Hematopoietic multipotent progenitor cell (in vitro differentiated cells): ENCODE measurements at regions not wholly inside any gene's neighbourhood (a gene's known extent, or its start where the extent isn't known, plus 50 kb on each side); places are given as distances from the start of the nearest gene placed in this dataset.

Experiments
- DNase-seq, 3 donors: peaks; one replicate each; pipeline ENCODE4 v3.0.0-alpha.2; 2011 to 2015; ENCODE audit warnings: low read depth in 2 of 3, low spot score in 2 of 3

DNA sequence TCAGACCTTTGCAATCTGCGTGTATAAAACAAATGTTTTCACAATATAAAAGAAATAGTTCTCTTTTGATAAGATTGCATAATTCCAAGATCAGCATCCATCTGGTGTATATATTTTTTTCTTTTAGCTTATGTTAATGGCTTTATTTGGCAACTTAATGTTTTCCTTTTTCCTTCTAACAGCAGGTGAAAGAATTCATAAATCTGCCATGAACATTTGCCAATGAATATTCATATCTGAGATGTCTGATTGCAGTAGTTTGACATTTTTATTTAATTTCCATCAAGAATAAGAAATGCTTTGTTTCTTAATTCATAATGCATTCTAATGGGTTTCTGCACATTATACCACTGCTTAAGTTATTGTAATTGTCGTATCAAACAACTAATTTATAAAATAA lies 184.4 kb upstream of the ROBO2 start:
- no peak for DNase-seq

GRCh38 chr3:76859596-76859995 lies 180.3 kb upstream of the ROBO2 start:
- DNase-seq = no peak

- DNase-seq = no peak
These were observed 175.5 kb upstream of the ROBO2 start for GRCh38 chr3:76864355-76864754.

DNA sequence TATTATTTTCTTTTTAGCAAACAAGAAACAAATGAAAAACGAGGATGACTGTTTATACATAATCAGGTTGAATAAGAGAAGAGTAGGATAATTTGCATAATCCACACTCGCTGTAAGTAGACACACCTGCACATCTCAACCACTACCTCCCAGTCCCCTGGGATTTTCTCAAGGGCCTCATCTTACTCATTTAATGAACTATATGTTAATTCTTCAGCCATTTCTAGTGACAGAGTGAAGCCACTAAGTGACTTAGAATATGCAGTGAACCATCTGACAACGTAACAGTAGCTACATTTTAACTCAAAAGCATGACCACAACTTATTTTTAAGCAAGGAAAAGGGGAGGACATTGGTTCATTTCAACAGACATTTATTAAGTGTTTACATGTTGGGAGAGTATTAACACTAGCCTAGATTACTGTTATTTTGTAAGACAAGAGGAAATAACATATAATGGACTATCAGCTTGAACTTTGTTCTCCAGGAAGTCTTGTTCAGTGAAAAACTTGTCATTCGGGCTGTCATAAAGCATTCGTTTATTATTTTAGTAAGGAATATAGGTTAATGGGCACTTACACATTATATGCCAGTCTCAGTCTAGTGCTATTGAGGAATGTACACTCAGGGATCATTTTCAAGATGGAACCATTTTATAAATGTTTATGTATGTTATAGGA lies 173.0 kb upstream of the ROBO2 start:
- no peak for DNase-seq

DNA sequence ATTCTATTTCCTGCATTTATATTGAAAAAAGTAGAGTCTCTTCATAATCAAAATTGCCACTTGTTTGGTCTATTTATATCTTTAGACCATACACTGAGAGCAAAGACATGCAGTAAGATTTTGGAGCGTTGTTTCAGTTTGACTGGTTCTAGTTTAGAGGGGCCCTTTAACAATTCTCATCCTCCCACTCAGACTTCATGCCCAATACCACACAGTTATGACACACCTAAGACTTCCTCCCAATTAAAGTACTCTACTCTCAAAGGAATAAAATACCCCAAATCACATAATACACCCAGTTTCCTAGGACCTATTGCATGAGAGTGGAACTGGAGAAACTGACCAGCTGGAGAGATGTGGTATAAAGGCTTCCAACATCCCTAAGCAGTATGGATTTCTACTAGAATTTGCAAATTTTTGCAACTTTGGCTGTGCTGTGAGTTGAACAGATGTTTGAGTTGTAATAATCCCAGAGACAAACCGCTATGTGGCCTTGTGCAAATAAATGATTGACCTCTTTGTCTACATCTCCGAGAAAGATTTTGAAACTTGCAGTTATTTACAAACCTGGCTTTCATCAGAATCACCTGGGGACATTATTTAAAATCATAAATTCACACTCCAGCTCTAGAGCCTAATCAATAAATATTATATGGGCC lies 170.0 kb upstream of the ROBO2 start:
- no peak for DNase-seq

DNA sequence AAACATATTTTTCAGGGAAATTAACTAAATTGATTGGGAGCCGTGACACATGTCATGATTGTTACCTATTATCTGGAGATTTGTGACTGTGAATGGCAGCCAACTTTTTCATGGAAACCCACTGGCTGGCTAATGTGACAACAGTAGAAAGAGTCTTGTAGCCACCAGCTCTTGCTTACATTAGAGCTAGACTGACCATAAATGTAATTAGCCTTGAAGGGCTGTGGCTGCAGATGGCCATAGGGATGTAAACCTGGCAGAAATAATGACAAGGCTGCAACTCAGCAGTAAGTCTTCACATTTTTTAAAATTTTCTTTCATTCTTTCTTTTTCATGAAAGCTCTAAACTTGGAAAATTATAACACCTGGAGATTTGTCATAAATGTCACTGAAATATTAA lies 168.2 kb upstream of the ROBO2 start:
- no peak for DNase-seq

- DNase-seq = no peak
These were observed 166.9 kb upstream of the ROBO2 start for GRCh38 chr3:76872999-76873398.

DNA sequence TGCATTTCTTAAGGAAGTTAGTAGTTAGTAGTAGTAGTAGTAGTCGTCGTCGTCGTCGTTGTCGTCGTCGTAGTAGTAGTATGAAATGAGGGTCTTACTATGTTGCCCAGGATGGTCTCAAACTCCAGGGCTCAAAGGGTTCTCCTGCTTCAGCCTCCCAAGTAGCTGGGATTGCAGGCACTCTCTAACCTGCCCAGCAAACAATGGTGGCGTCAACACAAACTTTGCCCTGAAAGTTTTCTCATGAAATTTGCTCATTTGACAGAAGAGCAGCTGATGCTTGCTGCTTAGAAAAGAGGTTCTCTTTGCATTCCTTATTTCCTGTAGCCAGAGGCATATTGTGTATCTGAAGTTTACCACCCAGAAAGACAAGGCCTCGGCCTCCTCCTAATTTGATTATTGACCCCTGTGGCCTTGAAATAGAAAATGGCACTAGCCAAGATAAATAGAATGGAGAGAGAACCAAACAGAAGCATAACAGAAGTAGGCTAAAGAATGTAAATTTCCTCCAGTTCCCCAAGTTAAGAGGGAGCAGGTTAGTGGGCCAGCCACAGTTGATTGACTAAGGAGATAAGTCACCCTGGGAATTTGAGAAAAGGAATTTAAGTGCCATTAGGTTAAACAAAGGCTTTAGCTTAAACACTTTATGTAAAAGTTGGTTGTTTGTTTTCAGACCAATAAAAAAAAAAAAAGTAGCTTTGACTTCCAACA lies 166.2 kb upstream of the ROBO2 start:
- DNase-seq = no peak

DNA sequence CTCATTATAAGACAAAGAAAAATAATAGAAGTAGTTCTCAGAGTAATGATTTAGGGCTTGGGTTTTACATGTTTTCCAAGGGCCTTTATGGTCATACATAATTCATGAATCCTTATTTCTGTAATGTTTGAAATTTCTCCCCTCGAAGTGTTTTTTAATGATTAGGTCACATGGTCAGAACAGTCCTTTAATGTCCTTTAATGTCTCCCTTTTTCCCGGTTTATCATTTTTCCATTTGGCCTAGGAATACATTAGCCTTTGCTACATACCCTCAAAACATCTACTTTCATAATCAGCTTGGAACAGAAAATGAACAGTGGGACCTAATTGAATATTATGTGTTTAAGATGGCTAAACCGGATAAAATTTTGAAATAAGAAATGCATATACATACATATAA lies 159.9 kb upstream of the ROBO2 start:
- DNase-seq = no peak

DNA sequence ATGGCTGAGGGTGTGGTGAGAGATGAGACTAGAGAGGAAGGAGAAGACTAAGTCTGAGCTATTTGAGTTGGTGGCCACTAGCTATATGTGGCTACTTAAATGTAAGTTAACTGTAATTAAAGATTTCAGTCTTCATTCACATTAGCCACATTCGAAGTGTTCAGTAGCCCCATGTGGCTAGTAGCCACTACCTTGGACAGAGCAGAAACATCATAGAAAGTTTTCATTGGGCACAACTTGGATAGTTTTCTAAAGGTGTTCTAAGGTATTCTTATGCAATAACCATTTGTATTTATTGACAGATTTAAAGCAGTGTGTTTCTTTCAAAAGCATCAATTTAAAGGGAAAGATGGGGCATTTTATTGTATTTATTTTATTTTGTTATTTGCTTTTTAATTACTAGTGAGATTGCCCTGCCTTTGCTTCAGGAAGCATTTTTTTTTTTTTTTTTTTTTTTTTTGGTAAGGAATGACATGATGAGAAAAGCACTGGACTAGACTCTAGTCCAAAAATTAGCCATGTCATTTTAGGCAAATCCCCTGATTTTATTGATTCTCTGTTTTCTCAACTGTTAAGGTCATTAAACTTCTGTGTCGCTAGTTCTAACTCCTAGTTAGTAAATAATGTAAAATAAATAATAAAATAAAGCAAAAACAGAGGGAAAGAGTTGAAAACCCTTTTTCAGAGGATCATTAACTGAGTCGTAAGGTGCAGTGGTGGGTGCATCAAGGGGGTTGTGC lies 153.0 kb upstream of the ROBO2 start:
- no peak for DNase-seq

DNA sequence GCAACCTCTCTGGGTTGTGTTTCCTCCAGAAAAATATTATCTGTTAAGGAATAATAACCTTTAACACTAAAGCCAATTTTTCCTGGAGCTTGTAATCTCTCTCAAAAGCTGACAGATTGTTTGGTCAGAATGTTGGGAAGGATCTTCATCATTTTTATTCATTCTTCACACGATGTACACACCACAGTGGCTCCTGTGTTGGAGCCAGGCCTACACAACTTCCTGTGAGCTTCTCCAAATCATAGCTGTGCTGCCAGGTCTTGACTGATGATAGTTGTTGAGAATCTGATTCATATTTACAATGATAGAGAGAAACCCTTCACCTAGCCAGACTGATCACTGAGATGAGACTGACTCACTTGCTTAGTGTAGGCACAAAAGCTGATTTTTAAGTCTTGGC lies 151.0 kb upstream of the ROBO2 start:
- DNase-seq = no peak

- DNase-seq = no peak
These were observed 150.0 kb upstream of the ROBO2 start for GRCh38 chr3:76889911-76890310.

- no peak for DNase-seq
These were observed 142.8 kb upstream of the ROBO2 start for GRCh38 chr3:76897076-76897475.

- no peak for DNase-seq
These were observed 139.3 kb upstream of the ROBO2 start for GRCh38 chr3:76900596-76900995.

DNA sequence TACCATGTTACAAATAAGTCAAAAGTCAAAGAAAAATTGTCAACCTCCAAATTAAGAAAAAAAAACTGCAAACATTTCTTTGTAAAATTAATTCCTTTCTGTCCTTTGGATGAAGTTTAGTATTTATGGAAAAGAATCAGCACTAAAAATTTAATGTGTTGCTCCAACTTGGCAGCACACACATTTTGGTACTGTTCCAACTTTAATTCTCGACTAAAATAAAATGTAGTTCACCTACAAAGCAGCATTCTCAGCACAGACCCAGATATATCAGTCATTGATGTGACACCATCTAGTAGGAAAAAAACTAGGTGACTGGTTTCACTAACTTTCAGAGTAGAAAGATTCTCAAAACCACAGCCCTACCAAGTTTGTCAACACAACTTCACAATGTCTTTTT lies 131.7 kb upstream of the ROBO2 start:
- no peak for DNase-seq

DNA sequence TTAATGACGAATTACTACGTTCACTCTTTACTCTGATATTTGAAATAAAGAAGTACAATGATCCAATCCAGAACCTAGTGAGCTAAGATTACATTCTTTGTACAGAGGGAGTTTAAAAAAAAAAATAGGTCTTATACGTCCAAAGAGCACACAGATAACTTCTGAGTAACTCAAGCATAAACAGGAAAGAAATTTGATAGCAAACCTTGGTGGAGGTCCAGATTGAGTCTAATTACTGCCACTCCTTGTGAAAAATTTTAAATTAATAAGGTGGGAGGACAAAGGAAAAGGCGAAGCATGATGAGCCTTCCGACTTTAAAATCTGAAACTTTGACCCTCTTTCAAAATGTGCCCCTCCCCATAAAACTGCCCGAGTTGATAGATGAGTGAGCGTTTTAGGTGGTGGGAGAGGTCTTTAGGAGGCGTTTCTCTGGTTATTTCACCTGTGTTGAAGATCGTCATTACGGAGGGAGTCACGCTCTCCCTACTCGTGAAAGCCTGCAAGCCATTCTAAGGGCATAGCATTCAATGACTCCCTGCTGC lies 127.0 kb upstream of the ROBO2 start:
- DNase-seq = no peak

- no peak for DNase-seq
These were observed 122.5 kb upstream of the ROBO2 start for GRCh38 chr3:76917436-76917835.

DNA sequence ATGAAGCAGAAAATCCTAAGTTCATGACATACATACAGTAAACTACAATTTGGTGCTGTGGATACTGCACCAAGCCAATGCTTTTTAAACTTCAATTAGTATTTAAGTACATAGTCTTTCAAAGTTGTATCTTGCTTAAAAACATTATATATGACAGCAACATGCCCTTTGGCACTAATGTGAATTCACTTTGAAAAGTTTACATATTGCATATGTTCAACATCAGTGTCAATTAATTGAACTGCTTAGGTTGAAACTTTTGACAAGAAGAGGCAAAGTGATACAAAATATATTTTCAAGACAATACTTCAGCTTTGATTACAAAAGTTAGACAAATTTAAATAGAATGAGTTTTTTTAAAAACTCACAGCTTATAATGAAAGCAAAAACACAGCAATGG lies 119.4 kb upstream of the ROBO2 start:
- DNase-seq = no peak

- no peak for DNase-seq
These were observed 116.4 kb upstream of the ROBO2 start for GRCh38 chr3:76923485-76923884.

GRCh38 chr3:76930712-76931111 lies 109.2 kb upstream of the ROBO2 start:
- no peak for DNase-seq

DNA sequence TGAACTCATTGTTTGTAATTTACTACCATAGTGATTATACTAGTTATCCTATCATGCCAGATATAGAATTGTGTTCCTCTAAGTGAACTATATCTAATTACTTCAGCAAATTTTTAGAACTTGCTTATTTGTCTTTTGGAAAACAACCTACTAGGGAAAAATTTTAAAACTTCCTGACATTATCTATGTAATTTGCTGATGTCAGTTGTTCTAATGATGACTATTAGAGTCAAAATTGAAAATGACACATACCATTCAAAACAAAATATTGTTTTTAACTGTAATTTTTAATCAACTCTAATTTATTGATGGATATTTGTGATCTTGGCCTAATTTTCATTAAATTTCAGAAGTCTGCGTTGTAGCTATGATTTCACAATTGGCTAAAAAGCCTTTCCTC lies 106.7 kb upstream of the ROBO2 start:
- no peak for DNase-seq
